ENCODE measurements at regions not wholly inside any gene's neighbourhood (a gene's known extent, or its start where the extent isn't known, plus 50 kb on each side); places are given as distances from the start of the nearest gene placed in this dataset.

DNA sequence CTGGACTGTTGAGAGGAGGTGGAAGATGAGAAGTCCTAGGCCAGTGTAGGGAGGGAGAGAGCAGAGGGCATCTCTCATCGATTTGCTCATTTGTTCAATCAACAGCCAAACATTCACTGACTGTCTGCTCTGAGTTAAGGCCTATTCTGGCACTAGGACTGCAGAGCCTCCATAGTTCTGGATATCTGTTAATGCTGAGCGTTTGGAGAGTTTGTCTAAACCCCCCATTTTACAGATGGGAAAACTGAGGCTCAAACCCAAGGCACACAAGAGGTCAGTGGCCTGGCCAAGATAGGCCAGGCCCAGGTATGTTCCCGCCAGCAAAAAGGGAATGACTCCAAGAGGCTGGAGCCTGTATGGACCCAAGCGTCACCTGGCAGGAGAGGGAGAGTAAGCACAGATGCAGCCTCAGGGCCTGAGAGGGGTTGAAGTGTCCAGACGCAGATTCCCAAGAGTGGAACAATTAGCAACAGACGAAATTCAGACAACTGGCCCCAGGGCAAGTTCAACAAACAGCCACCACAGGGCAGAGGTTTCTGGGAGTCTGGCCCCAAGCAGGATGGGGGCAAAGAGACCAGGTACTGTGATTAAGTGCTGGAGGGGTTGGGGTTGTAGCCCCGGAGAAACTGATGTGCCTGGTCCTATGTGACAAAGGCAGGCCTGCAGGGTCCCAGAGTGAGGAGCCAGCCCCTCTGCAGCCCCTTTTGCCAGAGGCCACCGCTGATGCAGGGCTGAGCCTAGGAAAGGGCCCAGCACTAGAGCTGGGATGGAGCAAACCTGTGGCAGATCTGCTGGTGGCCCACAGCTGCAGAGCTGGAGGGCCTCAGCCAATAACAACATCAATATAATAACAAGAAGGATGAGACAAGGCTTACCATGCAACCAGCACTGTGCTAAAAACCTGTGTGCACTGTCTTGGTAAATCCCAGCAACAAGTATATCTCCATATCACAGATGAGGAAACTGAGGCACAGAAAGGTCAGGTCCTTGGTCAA, 245.1 kb upstream of the TLE3 start:
- DNase-seq, result no peak

GRCh38 chr15:70342141-70342540, 244.4 kb upstream of the TLE3 start:
- no peak for DNase-seq

DNA sequence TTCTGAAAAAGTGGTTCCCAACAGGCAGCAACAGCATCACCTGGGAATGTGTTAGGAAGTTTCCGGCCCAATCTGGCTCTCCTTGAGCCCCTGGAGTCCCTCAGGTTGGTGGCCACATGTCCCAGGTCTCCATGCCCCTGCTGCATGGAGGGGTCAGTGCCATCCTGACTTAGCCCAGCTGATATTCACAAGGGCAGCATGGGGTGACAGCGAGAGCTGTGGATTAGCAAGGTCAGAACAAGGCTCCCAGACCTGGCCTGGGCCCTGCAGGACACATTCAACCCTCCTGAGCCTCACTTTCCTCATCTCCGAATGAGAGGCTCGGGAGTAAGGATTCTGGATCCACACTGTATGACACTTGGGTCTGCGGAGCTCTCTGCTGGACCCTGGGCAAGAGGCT, 243.8 kb upstream of the TLE3 start:
- no peak for DNase-seq

DNA sequence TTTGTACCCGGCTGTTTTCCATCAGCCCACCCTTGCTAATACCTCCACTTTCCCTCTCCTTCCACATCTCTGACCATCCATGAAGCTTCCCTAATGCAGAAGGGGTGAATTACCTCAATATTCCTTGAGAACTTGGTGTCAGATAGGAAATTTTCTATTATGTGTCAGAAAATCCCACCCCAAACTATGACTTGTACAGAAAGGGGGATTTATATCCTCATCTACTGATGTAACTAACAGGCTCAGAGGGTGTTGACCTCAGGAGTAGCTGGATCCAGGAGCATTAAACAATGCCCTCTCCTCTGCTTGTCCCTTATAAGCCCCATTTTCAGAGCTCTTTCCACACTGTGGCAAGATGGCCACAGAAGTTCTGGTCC, 242.8 kb upstream of the TLE3 start:
- no peak for DNase-seq

- DNase-seq, result no peak
These were observed 242.1 kb upstream of the TLE3 start for GRCh38 chr15:70339571-70340493.

GRCh38 chr15:70337277-70338186, 239.8 kb upstream of the TLE3 start:
- no peak for DNase-seq

GRCh38 chr15:70336425-70337009, 238.8 kb upstream of the TLE3 start:
- no peak for DNase-seq

GRCh38 chr15:70334286-70334685, 236.6 kb upstream of the TLE3 start:
- no peak for DNase-seq

DNA sequence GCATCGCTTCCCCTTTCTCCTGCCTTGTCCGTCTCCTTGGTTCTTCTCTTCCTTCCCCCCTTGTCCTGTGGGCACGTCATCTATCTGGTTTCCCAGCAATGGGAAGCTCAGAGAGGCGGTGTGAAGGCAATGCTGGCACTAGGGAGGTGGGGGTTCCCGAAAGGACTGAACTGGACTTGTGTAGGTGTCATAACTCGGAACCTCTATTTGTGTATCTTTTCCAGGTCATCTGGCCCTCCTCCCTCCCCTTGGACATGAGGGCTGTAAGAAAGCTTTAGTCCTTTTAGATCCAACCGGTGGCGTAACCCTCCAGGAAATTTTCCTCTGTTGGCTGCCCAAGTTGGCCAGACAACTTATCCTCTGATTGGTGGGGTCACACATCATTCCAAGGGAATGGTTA, 231.5 kb upstream of the TLE3 start:
- no peak for DNase-seq

GRCh38 chr15:70328679-70329115, 231.0 kb upstream of the TLE3 start:
- no peak for DNase-seq

GRCh38 chr15:70327856-70328678, 230.3 kb upstream of the TLE3 start:
- DNase-seq, result no peak

DNA sequence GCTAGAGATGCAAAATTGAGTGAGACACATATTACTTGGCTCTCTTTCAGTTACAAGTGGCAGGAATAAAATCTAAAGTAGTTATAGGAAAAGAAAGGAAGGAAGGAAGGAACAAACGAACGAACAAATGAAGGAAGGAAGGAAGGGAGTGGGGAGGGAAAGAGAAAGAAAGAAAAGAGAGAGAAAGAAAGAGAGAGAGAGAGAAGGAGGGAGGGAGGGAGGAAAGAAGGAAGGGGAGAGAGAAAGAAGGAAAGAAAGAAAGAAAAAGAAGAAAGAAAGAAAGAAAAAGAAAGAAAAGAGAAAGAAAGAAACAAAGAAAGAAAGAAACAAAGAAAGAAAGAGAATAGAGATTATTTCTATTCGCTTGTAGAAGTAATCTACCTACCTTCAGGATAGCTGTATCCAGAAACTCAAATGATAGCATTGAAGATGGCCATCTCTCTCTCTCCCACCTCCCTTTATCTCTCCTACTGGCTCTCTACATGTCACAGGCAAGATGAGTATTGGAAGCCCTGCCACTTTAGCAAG, 229.7 kb upstream of the TLE3 start:
- no peak for DNase-seq

DNA sequence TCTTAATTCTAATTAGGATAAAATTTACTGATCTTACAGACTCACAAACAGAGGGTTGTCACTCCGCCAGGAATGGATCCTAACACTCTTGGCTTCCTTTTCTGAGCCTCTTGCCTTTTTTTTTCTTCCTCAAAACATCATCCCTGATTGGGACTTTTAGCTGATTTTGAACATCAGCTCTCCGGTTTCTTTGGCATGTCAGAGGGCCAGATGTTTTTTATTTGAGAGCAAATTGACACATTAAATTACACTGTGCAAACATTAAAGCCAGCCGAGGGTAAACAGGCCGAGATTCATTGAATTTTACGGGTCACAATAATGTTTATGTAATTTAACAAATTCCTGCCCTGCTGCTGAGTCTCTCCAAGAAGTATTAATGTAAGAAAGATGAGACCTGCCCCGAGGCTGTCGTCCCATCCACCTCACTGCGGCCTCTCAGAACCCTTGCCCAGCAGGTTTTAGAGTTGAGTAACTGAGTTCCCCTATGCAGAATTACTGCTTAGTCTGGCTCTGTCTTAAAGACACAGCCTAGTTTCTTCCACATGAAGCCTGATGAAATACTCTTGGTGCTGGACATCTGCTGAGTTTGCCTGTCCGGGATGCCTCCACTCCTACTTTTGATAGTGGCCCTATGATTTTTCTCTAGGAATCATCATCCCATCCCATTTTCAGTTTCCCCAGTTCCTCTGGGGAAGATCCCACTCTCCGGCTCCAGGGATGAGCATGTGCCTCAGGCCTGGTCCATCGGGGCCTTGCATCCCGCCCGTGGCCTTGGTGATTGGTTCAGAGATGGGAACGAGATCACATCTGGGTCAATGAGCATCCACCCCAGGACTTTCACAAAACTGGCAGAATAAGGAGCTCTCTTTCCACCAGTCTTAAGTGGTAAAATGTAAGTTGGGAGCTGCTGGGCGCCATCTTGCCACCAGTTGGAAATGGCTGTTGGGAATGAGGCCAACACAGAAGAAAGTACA, 226.6 kb upstream of the TLE3 start:
- DNase-seq, result no peak

GRCh38 chr15:70323111-70323851, 225.6 kb upstream of the TLE3 start:
- DNase-seq, result no peak

DNA sequence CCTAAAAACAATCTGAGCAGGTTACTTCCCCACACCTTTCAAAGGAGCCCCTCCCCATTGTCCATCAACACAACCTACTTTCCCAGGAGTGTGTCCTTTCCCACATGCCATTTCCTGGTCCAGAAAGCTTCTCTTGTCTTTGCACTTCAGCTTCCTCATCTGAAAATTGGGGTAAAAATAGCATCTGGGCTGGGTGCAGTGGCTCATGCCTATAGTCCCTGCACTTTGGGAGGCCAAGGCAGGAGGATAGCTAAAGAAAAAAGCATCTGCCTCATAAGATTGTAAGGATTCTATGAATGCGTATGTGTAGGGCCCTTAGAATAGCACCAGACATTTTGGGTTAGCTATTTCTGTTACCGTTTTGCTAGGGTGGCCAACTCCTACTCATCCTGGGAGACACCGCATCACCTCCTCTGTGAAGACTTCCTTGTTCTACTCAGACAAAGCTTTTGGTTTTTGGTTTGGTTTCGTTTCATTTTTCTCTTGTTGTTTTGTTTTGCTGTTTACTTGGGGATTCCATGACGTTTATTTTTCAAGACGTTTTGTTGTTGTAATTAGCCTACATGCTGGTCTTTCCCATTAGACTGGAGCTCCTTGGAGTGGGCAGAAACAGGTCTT, 224.4 kb upstream of the TLE3 start:
- DNase-seq, result no peak

DNA sequence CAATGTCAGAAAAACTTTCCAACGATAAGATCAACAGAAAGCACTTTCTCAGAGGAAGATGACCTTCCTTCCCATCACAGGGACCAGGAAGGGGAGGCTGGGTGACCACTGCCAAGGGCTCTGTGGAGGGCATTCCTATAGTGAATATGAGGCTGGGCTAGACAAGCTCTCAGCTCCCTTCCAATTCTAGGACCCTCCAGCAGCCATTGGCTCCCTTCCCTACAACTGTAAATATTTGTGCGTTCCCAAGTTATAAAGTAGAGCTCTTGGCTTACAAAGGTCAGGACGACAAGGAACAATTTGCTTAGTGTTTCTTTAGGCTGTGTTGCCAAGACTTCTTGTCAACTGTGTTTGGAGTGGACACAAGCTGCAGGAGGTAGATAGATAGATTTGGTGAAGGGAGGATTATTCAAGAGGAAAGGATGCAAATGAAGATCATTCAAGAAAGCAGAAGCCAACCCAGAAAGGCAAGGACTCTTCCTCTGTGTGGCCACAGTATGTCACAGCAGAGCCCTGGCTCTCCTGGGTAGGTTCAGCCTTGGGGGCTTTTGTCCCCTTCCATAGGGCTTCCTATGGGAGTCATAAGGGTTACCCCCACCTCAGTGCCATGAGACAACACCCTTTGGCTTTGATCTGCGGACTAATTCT, 223.6 kb upstream of the TLE3 start:
- DNase-seq, result no peak

GRCh38 chr15:70320482-70320881, 222.8 kb upstream of the TLE3 start:
- DNase-seq, result no peak

GRCh38 chr15:70320077-70320476, 222.4 kb upstream of the TLE3 start:
- no peak for DNase-seq
